CD14-positive monocyte (primary cell): ENCODE measurements at regions not wholly inside any gene's neighbourhood (a gene's known extent, or its start where the extent isn't known, plus 50 kb on each side); places are given as distances from the start of the nearest gene placed in this dataset.

ENCODE experiments used
- DNase-seq, 3 donors: peaks; one replicate each; pipeline ENCODE4 v3.0.0-alpha.2; 2011 to 2022
- H2AFZ ChIP-seq: 2 replicates; pipeline ENCODE4 v1.6.0; 2012; ENCODE audit warnings: mild to moderate bottlenecking, low read depth, low read length, inconsistent platforms; ENCODE audit not compliant: insufficient read depth, poor library complexity, severe bottlenecking
- H3K27ac ChIP-seq, 2 donors: 1 replicate in 1 of 2; 2 replicates in 1 of 2; pipeline ENCODE4 v1.5.1; 2012 to 2013; ENCODE audit warnings: low read length in 2 of 2, control low read depth in 1 of 2, inconsistent platforms in 1 of 2, low read depth in 1 of 2, mild to moderate bottlenecking in 1 of 2
- H3K27me3 ChIP-seq, 2 donors: one replicate each; pipeline versions ENCODE4 v1.6.0 to v1.6.1; 2011 to 2013; ENCODE audit warnings: low read length in 2 of 2; ENCODE audit not compliant: control insufficient read depth in 2 of 2, insufficient read depth in 2 of 2
- H3K36me3 ChIP-seq, 2 donors: replicated peaks in 1 of 2; 1 replicate in 1 of 2; 2 replicates in 1 of 2; pipeline versions ENCODE4 v1.5.1 to v1.6.1; 2012 to 2013; ENCODE audit warnings: low read length in 2 of 2, control low read depth in 1 of 2, inconsistent platforms in 1 of 2, mild to moderate bottlenecking in 1 of 2; ENCODE audit not compliant: insufficient read depth in 2 of 2, control insufficient read depth in 1 of 2
- H3K4me1 ChIP-seq, 2 donors: 1 replicate in 1 of 2; 2 replicates in 1 of 2; pipeline versions ENCODE4 v1.5.1 to v1.6.1; 2012 to 2013; ENCODE audit warnings: low read length in 2 of 2, control low read depth in 1 of 2, inconsistent platforms in 1 of 2, mild to moderate bottlenecking in 1 of 2, moderate library complexity in 1 of 2; ENCODE audit not compliant: insufficient read depth in 2 of 2, control insufficient read depth in 1 of 2
- H3K4me2 ChIP-seq: replicated peaks from 2 replicates; pipeline ENCODE3; 2012; ENCODE audit warnings: low read length, moderate library complexity, mild to moderate bottlenecking; ENCODE audit not compliant: poor library complexity, severe bottlenecking; ENCODE audit errors: extremely low read depth
- H3K4me3 ChIP-seq, 3 experiments: fragments of 200-600 bp in 1 of 3; sonication (generic) in 1 of 3; replicated peaks in 1 of 3; 1 replicate in 2 of 3; 2 replicates in 1 of 3; pipeline ENCODE4 v1.5.1; 2011 to 2013; ENCODE audit warnings: low read length in 3 of 3, mild to moderate bottlenecking in 3 of 3, control low read depth in 2 of 3, low read depth in 2 of 3, inconsistent platforms in 1 of 3, moderate library complexity in 1 of 3
- H3K79me2 ChIP-seq: 2 replicates; pipeline ENCODE4 v1.6.0; 2012; ENCODE audit warnings: mild to moderate bottlenecking, control low read depth, inconsistent platforms, low read length, moderate library complexity; ENCODE audit not compliant: insufficient read depth
- H3K9ac ChIP-seq: 2 replicates; pipeline ENCODE4 v1.6.0; 2017; ENCODE audit warnings: low read length, mild to moderate bottlenecking; ENCODE audit not compliant: insufficient read depth, poor library complexity, severe bottlenecking
- H3K9me3 ChIP-seq, 2 donors: replicated peaks in 1 of 2; 1 replicate in 1 of 2; 2 replicates in 1 of 2; pipeline versions ENCODE4 v1.5.1 to v1.6.1; 2012 to 2013; ENCODE audit warnings: low read length in 2 of 2, control low read depth in 1 of 2; ENCODE audit not compliant: control insufficient read depth in 1 of 2, insufficient read depth in 1 of 2
- H4K20me1 ChIP-seq: 2 replicates; pipeline ENCODE4 v1.6.0; 2012; ENCODE audit warnings: mild to moderate bottlenecking, low read length, control low read depth, moderate library complexity; ENCODE audit not compliant: insufficient read depth
- H3K27ac Mint-ChIP-seq, 7 donors: one replicate each; pipeline ENCODE4 v1.8.0; 2020; ENCODE audit warnings: mild to moderate bottlenecking in 7 of 7, mixed read lengths in 7 of 7, moderate library complexity in 6 of 7, inconsistent platforms in 2 of 7
- H3K27me3 Mint-ChIP-seq, 3 donors: one replicate each; pipeline ENCODE4 v1.8.0; 2021 to 2022; ENCODE audit warnings: low read depth in 3 of 3, mild to moderate bottlenecking in 3 of 3, mixed read lengths in 3 of 3, moderate library complexity in 3 of 3, inconsistent platforms in 1 of 3
- H3K36me3 Mint-ChIP-seq, 2 donors: one replicate each; pipeline ENCODE4 v1.8.0; 2020; ENCODE audit warnings: mixed read lengths in 2 of 2, inconsistent platforms in 1 of 2, mild to moderate bottlenecking in 1 of 2
- H3K4me1 Mint-ChIP-seq: one replicate; pipeline ENCODE4 v1.8.0; 2020; ENCODE audit warnings: mild to moderate bottlenecking, mixed read lengths
- H3K4me3 Mint-ChIP-seq, 2 donors: one replicate each; pipeline ENCODE4 v1.8.0; 2020; ENCODE audit warnings: mild to moderate bottlenecking in 2 of 2, mixed read lengths in 2 of 2, moderate library complexity in 1 of 2
- H3K9me3 Mint-ChIP-seq, 7 donors: one replicate each; pipeline ENCODE4 v1.8.0; 2020 to 2022; ENCODE audit warnings: mixed read lengths in 7 of 7, mild to moderate bottlenecking in 6 of 7, moderate library complexity in 6 of 7, inconsistent platforms in 2 of 7
- WGBS: methylation state at CpG from one replicate; pipeline ENCODE4 v1.1.5; 2013; ENCODE audit warnings: missing lambda C conversion rate; ENCODE audit not compliant: insufficient coverage; 5-methylcytosine and 5-hydroxymethylcytosine counted together
- intact Hi-C, 2 donors: fragments of 100-400 bp; cut with micrococcal nuclease; formaldehyde crosslinking; loops; one replicate each; pipeline versions ENCODE4 v1.15.0 to v1.15.1; 2023
- TF ChIP-seq, protein P1 (sequence below): fragments of 200-600 bp; IDR thresholded peaks from one replicate; pipeline ENCODE4 v1.8.0; 2022; ENCODE audit warnings: antibody characterized with exemption, mild to moderate bottlenecking

DNA sequence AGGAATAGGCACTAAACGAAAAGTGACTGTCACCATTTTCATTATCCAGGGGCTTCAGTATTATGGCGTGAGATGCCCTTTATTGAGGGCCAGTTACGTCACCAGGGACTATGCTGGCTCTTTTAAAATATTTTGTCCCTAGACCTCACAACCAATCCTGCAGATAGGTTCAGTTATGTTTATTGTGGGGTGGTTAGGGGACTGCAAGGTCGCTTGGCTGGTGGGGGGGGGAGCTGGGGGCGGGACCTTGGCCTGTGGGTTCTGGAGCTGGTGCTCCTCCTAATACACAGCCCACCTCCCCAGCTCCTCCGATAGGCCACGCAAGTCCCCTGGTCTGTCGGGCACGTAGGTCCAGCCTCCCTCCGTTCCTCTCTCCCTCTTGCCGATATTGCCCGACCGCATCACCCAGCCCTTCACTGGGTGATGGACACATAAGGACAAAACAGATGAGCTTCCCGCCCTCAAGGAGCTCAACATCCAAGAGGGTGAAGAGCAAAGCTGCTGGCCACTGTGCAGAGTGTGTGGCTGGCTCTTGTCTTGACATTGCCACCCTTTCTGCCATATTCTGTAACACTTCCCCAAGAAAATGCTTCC is 271.8 kb downstream of the MATN1 start:
- 96% methylated on average over 4 of the region's 14 CpGs for WGBS
- H3K9me3 ChIP-seq: no peaks in the 10 kb centered on the region
- Mint-ChIP-seq H3K27me3 (peaks cover 3 to 8% (median 3%) of the 10 kb centered on the region in 3 donors), H3K9me3 (peaks cover 0 to 4% (median 0%) of the 10 kb centered on the region in 7 donors), H3K4me3 (no peak overlapping the region), H3K27ac (no peak overlapping the region), H3K4me1 (no peaks in the 10 kb centered on the region), H3K36me3 (no peaks in the 10 kb centered on the region)
- H3K4me2 ChIP-seq: no peak overlapping the region
- H3K79me2 ChIP-seq: no peaks in the 10 kb centered on the region
- no peak overlapping the region for H3K4me3 ChIP-seq
- no peak overlapping the region for H3K27ac ChIP-seq
- H3K4me1 ChIP-seq: no peaks in the 10 kb centered on the region
- no peaks in the 10 kb centered on the region for H3K27me3 ChIP-seq
- DNase-seq: no peak
- intact Hi-C loops: no loop called here
- TF ChIP-seq, protein P1, sequence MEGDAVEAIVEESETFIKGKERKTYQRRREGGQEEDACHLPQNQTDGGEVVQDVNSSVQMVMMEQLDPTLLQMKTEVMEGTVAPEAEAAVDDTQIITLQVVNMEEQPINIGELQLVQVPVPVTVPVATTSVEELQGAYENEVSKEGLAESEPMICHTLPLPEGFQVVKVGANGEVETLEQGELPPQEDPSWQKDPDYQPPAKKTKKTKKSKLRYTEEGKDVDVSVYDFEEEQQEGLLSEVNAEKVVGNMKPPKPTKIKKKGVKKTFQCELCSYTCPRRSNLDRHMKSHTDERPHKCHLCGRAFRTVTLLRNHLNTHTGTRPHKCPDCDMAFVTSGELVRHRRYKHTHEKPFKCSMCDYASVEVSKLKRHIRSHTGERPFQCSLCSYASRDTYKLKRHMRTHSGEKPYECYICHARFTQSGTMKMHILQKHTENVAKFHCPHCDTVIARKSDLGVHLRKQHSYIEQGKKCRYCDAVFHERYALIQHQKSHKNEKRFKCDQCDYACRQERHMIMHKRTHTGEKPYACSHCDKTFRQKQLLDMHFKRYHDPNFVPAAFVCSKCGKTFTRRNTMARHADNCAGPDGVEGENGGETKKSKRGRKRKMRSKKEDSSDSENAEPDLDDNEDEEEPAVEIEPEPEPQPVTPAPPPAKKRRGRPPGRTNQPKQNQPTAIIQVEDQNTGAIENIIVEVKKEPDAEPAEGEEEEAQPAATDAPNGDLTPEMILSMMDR: no peak
- H4K20me1 ChIP-seq: no peaks in the 10 kb centered on the region
- no peak overlapping the region for H3K9ac ChIP-seq
- H2AFZ ChIP-seq: no peak overlapping the region
- no peaks in the 10 kb centered on the region for H3K36me3 ChIP-seq

DNA sequence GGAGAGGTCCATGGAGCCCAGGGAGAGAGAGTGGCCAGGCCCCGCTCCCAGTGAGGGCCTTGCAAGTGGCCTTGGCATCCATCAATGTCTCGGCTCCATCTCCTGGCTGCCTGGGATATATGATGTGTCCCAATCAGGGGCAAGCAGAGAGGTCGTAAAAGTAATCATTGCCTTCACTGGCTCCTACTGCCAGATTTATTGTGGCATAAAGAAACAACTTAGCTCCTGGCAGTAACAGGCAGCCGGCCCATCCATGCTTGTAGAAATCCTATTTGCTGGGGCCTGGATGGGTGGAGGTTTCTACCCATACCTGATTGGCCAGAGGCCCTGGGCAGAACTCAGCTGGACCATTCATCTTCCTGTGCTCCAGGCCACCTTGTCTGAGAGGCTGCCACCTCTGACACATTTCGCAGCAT is 272.6 kb downstream of the MATN1 start:
- Histone ChIP-seq H2AFZ (no peak overlapping the region), H3K27ac (no peak overlapping the region), H3K36me3 (no peaks in the 10 kb centered on the region), H3K4me2 (no peak overlapping the region), H3K79me2 (no peaks in the 10 kb centered on the region), H3K27me3 (no peaks in the 10 kb centered on the region), H3K4me1 (no peaks in the 10 kb centered on the region), H4K20me1 (no peaks in the 10 kb centered on the region), H3K4me3 (no peak overlapping the region), H3K9ac (no peak overlapping the region), H3K9me3 (no peaks in the 10 kb centered on the region)
- DNase-seq: no peak
- WGBS: 88% methylated on average over 5 of the region's 5 CpGs
- no peak overlapping the region for H3K27ac Mint-ChIP-seq
- TF ChIP-seq, protein P1: no peak
- H3K36me3 Mint-ChIP-seq: no peaks in the 10 kb centered on the region
- peaks cover 0 to 4% (median 0%) of the 10 kb centered on the region in 7 donors for H3K9me3 Mint-ChIP-seq
- H3K4me1 Mint-ChIP-seq: no peaks in the 10 kb centered on the region
- H3K4me3 Mint-ChIP-seq: no peak overlapping the region
- intact Hi-C loops: no loop called here
- peaks cover 1 to 8% (median 7%) of the 10 kb centered on the region in 3 donors for H3K27me3 Mint-ChIP-seq
